ENCODE measurements at regions not wholly inside any gene's neighbourhood (a gene's known extent, or its start where the extent isn't known, plus 50 kb on each side); places are given as distances from the start of the nearest gene placed in this dataset.

DNA sequence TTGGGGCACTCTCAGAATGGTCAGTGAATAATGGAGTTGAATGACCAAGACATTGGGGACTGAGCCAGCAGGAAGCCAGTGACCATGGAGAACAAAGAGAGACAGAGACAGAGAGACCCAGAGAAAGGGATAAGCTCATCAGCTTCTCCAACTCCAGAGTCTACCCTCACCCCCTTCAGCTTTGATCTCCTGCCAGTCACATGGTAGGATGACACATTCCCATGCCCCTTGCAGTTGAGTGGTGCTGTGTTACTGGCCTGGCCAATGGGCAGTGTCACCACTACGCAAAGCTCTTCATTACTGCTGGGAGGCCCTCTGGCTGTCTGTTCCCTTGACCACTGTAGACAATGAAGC lies 643.5 kb downstream of the AJAP1 start:
- TF ChIP-seq EP300 (IDR thresholded peaks at IDR 0.05; ENCODE audit: borderline replicate concordance) (no peak), TEAD4 (IDR thresholded peaks at IDR 0.05) (no peak), CREB1 (IDR thresholded peaks at IDR 0.05; ENCODE audit: low read depth) (no peak), EGR1 (IDR thresholded peaks at IDR 0.05) (no peak), YY1 (IDR thresholded peaks at IDR 0.05; ENCODE audit: low read depth) (no peak), FOXM1 (IDR thresholded peaks at IDR 0.05; ENCODE audit: borderline replicate concordance, low read depth) (no peak)

All from Ishikawa (cell line).